Tibial nerve (tissue), 4 donors: ENCODE measurements at regions not wholly inside any gene's neighbourhood (a gene's known extent, or its start where the extent isn't known, plus 50 kb on each side); places are given as distances from the start of the nearest gene placed in this dataset.

ENCODE experiments used
- EP300 ChIP-seq, 2 donors: sonication (generic); formaldehyde crosslinking; IDR thresholded peaks; one replicate each; pipeline ENCODE4 v1.6.1; 2017; ENCODE audit warnings: antibody characterized with exemption in 2 of 2, mild to moderate bottlenecking in 1 of 2
- POLR2A ChIP-seq, 2 donors: fragments of 450-650 bp; IDR thresholded peaks; one replicate each; pipeline ENCODE4 v1.6.1; 2017; ENCODE audit warnings: antibody characterized with exemption in 2 of 2, mild to moderate bottlenecking in 2 of 2, moderate library complexity in 2 of 2
- TF ChIP-seq, protein P1 (sequence below), 5 experiments: fragments of 200-600 bp in 3 of 5; fragments of 450-650 bp in 2 of 5; sonication (generic) in 3 of 5; IDR thresholded peaks; one replicate each; pipeline ENCODE4 v1.5.1; 2016 to 2019; ENCODE audit warnings: antibody characterized with exemption in 5 of 5, mild to moderate bottlenecking in 3 of 5, moderate library complexity in 2 of 5

GRCh38 chr6:139693735-139694134 lies 319.3 kb upstream of the CITED2 start:
- TF ChIP-seq, protein P1, sequence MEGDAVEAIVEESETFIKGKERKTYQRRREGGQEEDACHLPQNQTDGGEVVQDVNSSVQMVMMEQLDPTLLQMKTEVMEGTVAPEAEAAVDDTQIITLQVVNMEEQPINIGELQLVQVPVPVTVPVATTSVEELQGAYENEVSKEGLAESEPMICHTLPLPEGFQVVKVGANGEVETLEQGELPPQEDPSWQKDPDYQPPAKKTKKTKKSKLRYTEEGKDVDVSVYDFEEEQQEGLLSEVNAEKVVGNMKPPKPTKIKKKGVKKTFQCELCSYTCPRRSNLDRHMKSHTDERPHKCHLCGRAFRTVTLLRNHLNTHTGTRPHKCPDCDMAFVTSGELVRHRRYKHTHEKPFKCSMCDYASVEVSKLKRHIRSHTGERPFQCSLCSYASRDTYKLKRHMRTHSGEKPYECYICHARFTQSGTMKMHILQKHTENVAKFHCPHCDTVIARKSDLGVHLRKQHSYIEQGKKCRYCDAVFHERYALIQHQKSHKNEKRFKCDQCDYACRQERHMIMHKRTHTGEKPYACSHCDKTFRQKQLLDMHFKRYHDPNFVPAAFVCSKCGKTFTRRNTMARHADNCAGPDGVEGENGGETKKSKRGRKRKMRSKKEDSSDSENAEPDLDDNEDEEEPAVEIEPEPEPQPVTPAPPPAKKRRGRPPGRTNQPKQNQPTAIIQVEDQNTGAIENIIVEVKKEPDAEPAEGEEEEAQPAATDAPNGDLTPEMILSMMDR (IDR thresholded peaks at IDR 0.05), result no peak
- TF ChIP-seq POLR2A (IDR thresholded peaks at IDR 0.05) (no peak), EP300 (IDR thresholded peaks at IDR 0.05) (no peak)
